WTC11 (cell line): ENCODE measurements at regions not wholly inside any gene's neighbourhood (a gene's known extent, or its start where the extent isn't known, plus 50 kb on each side); places are given as distances from the start of the nearest gene placed in this dataset.

Source experiments
- ATAC-seq: fragments of 200-7000 bp; cut with Tn5 transposase; 2 replicates; pipeline ENCODE4 v1.10.0; 2021; ENCODE audit warnings: mild to moderate bottlenecking, moderate library complexity
- CTCF ChIA-PET: fragments of 300-600 bp; sonication (Branson Sonifier 250); formaldehyde crosslinking; loops from one replicate; lab custom pipeline; 2021; ENCODE audit warnings: antibody characterized with exemption; lab: Charles Lee
- POLR2A ChIA-PET: fragments of 350-600 bp; sonication (Branson Sonifier 250); formaldehyde crosslinking; loops from one replicate; lab custom pipeline; 2021; ENCODE audit warnings: antibody characterized with exemption; lab: Charles Lee
- DNase-seq: peaks from one replicate; pipeline ENCODE4 v3.0.0; 2021; ENCODE audit warnings: low spot score
- H3K27ac Mint-ChIP-seq: 2 replicates; pipeline ENCODE4 v1.8.0; 2021; ENCODE audit warnings: mixed read lengths
- H3K27me3 Mint-ChIP-seq: 2 replicates; pipeline ENCODE4 v1.8.0; 2021; ENCODE audit warnings: low read depth, mild to moderate bottlenecking, moderate library complexity, mixed read lengths
- H3K36me3 Mint-ChIP-seq: 2 replicates; pipeline ENCODE4 v1.8.0; 2021; ENCODE audit warnings: mixed read lengths
- H3K4me1 Mint-ChIP-seq: 2 replicates; pipeline ENCODE4 v1.8.0; 2022; ENCODE audit warnings: mixed read lengths
- H3K4me3 Mint-ChIP-seq: 2 replicates; pipeline ENCODE4 v1.8.0; 2021; ENCODE audit warnings: mild to moderate bottlenecking, moderate library complexity, mixed read lengths
- H3K9me3 Mint-ChIP-seq: 2 replicates; pipeline ENCODE4 v1.8.0; 2021; ENCODE audit warnings: mixed read lengths
- CREM ChIP-seq: sonication (generic); formaldehyde crosslinking; IDR thresholded peaks from 2 replicates; pipeline ENCODE4 v1.8.1; 2022; ENCODE audit warnings: mild to moderate bottlenecking, missing genetic modification reagents, moderate library complexity
- PRRX2 ChIP-seq: fragments of 250-450 bp; sonication (Bioruptor Pico); IDR thresholded peaks from 2 replicates; pipeline ENCODE4 v1.8.0; 2021; ENCODE audit warnings: mild to moderate bottlenecking
- SOX15 ChIP-seq: fragments of 250-450 bp; sonication (Bioruptor Pico); IDR thresholded peaks from 2 replicates; pipeline ENCODE4 v1.9.0; 2021; ENCODE audit warnings: mild to moderate bottlenecking
- ZBTB21 ChIP-seq: sonication (generic); formaldehyde crosslinking; IDR thresholded peaks from 2 replicates; pipeline ENCODE4 v1.8.1; 2023; ENCODE audit warnings: mild to moderate bottlenecking, missing genetic modification reagents, borderline replicate concordance
- ZNF263 ChIP-seq: sonication (generic); formaldehyde crosslinking; IDR thresholded peaks from 2 replicates; pipeline ENCODE4 v1.8.1; 2022; ENCODE audit warnings: low read depth, mild to moderate bottlenecking, moderate library complexity, missing genetic modification reagents
- TF ChIP-seq, protein P1 (sequence below): fragments of 250-450 bp; sonication (Bioruptor Pico); IDR thresholded peaks from 2 replicates; pipeline ENCODE4 v1.9.0; 2021; ENCODE audit warnings: mild to moderate bottlenecking, borderline replicate concordance
- TF ChIP-seq, protein P2 (sequence below): sonication (generic); formaldehyde crosslinking; IDR thresholded peaks from 2 replicates; pipeline ENCODE4 v1.8.0; 2023; ENCODE audit warnings: missing genetic modification reagents, mild to moderate bottlenecking, borderline replicate concordance
- TF ChIP-seq, protein P3 (sequence below): sonication (generic); formaldehyde crosslinking; IDR thresholded peaks from 2 replicates; pipeline ENCODE4 v1.8.0; 2022; ENCODE audit warnings: mild to moderate bottlenecking, missing genetic modification reagents
- TF ChIP-seq, protein P4 (sequence below): sonication (generic); formaldehyde crosslinking; IDR thresholded peaks from 2 replicates; pipeline ENCODE4 v1.8.0; 2023; ENCODE audit warnings: mild to moderate bottlenecking, missing genetic modification reagents
- TF ChIP-seq, protein P5 (sequence below): fragments of 250-450 bp; sonication (Bioruptor Pico); IDR thresholded peaks from 2 replicates; pipeline ENCODE4 v1.9.0; 2021; ENCODE audit warnings: moderate library complexity, mild to moderate bottlenecking, inconsistent platforms, borderline replicate concordance
- TF ChIP-seq, protein P6 (sequence below): sonication (generic); formaldehyde crosslinking; IDR thresholded peaks from 2 replicates; pipeline ENCODE4 v1.8.0; 2022; ENCODE audit warnings: mild to moderate bottlenecking, missing genetic modification reagents

DNA sequence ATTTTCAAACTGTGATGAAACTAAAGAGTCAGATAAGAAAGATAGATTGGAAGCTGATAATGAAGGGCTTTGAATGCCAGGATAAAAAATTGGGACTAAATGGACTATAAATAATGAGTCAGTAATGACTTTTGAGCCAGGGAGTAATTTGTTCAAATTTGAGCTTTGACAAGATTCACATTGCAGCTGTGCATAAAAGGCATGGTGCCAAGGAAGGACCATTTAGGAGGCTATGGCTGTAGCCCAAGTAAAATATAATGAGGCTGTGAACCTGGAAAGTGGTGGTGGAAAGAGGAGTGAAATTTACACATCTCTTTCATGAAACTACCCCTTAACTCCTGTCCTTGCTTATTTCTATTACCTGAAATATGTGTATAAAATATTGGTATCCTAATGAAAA, 218.5 kb downstream of the SLC6A15 start (continued):
- TF ChIP-seq, protein P1, sequence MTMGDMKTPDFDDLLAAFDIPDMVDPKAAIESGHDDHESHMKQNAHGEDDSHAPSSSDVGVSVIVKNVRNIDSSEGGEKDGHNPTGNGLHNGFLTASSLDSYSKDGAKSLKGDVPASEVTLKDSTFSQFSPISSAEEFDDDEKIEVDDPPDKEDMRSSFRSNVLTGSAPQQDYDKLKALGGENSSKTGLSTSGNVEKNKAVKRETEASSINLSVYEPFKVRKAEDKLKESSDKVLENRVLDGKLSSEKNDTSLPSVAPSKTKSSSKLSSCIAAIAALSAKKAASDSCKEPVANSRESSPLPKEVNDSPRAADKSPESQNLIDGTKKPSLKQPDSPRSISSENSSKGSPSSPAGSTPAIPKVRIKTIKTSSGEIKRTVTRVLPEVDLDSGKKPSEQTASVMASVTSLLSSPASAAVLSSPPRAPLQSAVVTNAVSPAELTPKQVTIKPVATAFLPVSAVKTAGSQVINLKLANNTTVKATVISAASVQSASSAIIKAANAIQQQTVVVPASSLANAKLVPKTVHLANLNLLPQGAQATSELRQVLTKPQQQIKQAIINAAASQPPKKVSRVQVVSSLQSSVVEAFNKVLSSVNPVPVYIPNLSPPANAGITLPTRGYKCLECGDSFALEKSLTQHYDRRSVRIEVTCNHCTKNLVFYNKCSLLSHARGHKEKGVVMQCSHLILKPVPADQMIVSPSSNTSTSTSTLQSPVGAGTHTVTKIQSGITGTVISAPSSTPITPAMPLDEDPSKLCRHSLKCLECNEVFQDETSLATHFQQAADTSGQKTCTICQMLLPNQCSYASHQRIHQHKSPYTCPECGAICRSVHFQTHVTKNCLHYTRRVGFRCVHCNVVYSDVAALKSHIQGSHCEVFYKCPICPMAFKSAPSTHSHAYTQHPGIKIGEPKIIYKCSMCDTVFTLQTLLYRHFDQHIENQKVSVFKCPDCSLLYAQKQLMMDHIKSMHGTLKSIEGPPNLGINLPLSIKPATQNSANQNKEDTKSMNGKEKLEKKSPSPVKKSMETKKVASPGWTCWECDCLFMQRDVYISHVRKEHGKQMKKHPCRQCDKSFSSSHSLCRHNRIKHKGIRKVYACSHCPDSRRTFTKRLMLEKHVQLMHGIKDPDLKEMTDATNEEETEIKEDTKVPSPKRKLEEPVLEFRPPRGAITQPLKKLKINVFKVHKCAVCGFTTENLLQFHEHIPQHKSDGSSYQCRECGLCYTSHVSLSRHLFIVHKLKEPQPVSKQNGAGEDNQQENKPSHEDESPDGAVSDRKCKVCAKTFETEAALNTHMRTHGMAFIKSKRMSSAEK (CRISPR knock-in tag), result no peak
- TF ChIP-seq PRRX2, result no peak
- TF ChIP-seq, protein P2, sequence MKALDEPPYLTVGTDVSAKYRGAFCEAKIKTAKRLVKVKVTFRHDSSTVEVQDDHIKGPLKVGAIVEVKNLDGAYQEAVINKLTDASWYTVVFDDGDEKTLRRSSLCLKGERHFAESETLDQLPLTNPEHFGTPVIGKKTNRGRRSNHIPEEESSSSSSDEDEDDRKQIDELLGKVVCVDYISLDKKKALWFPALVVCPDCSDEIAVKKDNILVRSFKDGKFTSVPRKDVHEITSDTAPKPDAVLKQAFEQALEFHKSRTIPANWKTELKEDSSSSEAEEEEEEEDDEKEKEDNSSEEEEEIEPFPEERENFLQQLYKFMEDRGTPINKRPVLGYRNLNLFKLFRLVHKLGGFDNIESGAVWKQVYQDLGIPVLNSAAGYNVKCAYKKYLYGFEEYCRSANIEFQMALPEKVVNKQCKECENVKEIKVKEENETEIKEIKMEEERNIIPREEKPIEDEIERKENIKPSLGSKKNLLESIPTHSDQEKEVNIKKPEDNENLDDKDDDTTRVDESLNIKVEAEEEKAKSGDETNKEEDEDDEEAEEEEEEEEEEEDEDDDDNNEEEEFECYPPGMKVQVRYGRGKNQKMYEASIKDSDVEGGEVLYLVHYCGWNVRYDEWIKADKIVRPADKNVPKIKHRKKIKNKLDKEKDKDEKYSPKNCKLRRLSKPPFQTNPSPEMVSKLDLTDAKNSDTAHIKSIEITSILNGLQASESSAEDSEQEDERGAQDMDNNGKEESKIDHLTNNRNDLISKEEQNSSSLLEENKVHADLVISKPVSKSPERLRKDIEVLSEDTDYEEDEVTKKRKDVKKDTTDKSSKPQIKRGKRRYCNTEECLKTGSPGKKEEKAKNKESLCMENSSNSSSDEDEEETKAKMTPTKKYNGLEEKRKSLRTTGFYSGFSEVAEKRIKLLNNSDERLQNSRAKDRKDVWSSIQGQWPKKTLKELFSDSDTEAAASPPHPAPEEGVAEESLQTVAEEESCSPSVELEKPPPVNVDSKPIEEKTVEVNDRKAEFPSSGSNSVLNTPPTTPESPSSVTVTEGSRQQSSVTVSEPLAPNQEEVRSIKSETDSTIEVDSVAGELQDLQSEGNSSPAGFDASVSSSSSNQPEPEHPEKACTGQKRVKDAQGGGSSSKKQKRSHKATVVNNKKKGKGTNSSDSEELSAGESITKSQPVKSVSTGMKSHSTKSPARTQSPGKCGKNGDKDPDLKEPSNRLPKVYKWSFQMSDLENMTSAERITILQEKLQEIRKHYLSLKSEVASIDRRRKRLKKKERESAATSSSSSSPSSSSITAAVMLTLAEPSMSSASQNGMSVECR (CRISPR knock-in tag), result no peak

DNA sequence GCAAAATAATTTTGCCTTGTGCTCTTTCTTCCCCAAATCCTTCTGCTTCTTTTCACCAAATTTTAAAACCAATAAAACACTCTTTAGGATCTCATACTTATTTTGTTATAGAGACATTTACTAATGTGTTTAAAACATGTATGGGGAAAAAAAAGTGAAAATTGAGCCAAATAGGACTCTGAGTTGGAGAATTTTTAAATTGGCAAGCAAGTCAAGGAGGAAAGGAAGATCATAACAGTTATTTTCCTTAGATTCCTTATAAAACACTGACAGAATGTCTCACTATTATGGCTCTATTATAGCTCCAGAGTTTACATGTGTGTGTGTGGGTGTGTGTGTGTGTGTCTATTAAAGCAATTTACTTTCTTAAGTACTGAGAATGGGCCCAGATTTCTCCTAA, 220.5 kb downstream of the SLC6A15 start:
- ATAC-seq (no peak), DNase-seq (no peak)
- peak overlapping the region; percentile 96 for H3K27ac Mint-ChIP-seq
- peaks cover 65% of the 10 kb centered on the region for H3K4me1 Mint-ChIP-seq
- H3K36me3 Mint-ChIP-seq, result peaks cover 12% of the 10 kb centered on the region
- H3K27me3 Mint-ChIP-seq, result no peaks in the 10 kb centered on the region
- TF ChIP-seq, protein P3, sequence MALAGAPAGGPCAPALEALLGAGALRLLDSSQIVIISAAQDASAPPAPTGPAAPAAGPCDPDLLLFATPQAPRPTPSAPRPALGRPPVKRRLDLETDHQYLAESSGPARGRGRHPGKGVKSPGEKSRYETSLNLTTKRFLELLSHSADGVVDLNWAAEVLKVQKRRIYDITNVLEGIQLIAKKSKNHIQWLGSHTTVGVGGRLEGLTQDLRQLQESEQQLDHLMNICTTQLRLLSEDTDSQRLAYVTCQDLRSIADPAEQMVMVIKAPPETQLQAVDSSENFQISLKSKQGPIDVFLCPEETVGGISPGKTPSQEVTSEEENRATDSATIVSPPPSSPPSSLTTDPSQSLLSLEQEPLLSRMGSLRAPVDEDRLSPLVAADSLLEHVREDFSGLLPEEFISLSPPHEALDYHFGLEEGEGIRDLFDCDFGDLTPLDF (CRISPR knock-in tag), result no peak
- TF ChIP-seq CREM (no peak), SOX15 (no peak), PRRX2 (no peak), ZNF263 (CRISPR knock-in tag) (no peak), ZBTB21 (CRISPR knock-in tag) (no peak)
- TF ChIP-seq, protein P4, sequence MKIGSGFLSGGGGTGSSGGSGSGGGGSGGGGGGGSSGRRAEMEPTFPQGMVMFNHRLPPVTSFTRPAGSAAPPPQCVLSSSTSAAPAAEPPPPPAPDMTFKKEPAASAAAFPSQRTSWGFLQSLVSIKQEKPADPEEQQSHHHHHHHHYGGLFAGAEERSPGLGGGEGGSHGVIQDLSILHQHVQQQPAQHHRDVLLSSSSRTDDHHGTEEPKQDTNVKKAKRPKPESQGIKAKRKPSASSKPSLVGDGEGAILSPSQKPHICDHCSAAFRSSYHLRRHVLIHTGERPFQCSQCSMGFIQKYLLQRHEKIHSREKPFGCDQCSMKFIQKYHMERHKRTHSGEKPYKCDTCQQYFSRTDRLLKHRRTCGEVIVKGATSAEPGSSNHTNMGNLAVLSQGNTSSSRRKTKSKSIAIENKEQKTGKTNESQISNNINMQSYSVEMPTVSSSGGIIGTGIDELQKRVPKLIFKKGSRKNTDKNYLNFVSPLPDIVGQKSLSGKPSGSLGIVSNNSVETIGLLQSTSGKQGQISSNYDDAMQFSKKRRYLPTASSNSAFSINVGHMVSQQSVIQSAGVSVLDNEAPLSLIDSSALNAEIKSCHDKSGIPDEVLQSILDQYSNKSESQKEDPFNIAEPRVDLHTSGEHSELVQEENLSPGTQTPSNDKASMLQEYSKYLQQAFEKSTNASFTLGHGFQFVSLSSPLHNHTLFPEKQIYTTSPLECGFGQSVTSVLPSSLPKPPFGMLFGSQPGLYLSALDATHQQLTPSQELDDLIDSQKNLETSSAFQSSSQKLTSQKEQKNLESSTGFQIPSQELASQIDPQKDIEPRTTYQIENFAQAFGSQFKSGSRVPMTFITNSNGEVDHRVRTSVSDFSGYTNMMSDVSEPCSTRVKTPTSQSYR (CRISPR knock-in tag), result no peak
- TF ChIP-seq, protein P5, sequence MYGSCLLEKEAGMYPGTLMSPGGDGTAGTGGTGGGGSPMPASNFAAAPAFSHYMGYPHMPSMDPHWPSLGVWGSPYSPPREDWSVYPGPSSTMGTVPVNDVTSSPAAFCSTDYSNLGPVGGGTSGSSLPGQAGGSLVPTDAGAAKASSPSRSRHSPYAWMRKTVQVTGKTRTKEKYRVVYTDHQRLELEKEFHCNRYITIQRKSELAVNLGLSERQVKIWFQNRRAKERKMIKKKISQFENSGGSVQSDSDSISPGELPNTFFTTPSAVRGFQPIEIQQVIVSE (CRISPR knock-in tag), result no peak
- TF ChIP-seq, protein P6, sequence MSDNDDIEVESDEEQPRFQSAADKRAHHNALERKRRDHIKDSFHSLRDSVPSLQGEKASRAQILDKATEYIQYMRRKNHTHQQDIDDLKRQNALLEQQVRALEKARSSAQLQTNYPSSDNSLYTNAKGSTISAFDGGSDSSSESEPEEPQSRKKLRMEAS (CRISPR knock-in tag), result no peak
- H3K4me3 Mint-ChIP-seq, result no peak overlapping the region
- POLR2A ChIA-PET, result no interaction called here
- CTCF ChIA-PET, result no interaction called here
- H3K9me3 Mint-ChIP-seq, result peaks cover 3% of the 10 kb centered on the region; the same call in 1 of the 2 replicates
